Stimulated activated memory B cell treated with anti-CD40 and anti-IgM and Interleukin-4, amounts not matched to agents 10 μg/mL and 1 μg/mL and 100 μg/mL, for 72 hours (primary cell): ENCODE measurements at regions not wholly inside any gene's neighbourhood (a gene's known extent, or its start where the extent isn't known, plus 50 kb on each side); places are given as distances from the start of the nearest gene placed in this dataset.
"Not testable (repeated sequence)": the region's sequence is repeated elsewhere in the genome, so short reads cannot be mapped to it uniquely, and the experiment has no call there.

Source experiments
- ATAC-seq: fragments of 150-1000 bp; cut with Tn5 transposase; 2 replicates; pipeline ENCODE4 v1.10.0; 2021
- H3K27ac Mint-ChIP-seq: one replicate; pipeline ENCODE4 v1.8.0; 2022; ENCODE audit warnings: mild to moderate bottlenecking, mixed read lengths
- H3K27me3 Mint-ChIP-seq: one replicate; pipeline ENCODE4 v1.8.0; 2022; ENCODE audit warnings: mixed read lengths
- H3K36me3 Mint-ChIP-seq: one replicate; pipeline ENCODE4 v1.8.0; 2022; ENCODE audit warnings: mixed read lengths
- H3K4me1 Mint-ChIP-seq: one replicate; pipeline ENCODE4 v1.8.0; 2022; ENCODE audit warnings: mixed read lengths
- H3K4me3 Mint-ChIP-seq: one replicate; pipeline ENCODE4 v1.8.0; 2022; ENCODE audit warnings: mild to moderate bottlenecking, moderate library complexity, mixed read lengths
- H3K9me3 Mint-ChIP-seq: one replicate; pipeline ENCODE4 v1.8.0; 2022; ENCODE audit warnings: mixed read lengths

DNA sequence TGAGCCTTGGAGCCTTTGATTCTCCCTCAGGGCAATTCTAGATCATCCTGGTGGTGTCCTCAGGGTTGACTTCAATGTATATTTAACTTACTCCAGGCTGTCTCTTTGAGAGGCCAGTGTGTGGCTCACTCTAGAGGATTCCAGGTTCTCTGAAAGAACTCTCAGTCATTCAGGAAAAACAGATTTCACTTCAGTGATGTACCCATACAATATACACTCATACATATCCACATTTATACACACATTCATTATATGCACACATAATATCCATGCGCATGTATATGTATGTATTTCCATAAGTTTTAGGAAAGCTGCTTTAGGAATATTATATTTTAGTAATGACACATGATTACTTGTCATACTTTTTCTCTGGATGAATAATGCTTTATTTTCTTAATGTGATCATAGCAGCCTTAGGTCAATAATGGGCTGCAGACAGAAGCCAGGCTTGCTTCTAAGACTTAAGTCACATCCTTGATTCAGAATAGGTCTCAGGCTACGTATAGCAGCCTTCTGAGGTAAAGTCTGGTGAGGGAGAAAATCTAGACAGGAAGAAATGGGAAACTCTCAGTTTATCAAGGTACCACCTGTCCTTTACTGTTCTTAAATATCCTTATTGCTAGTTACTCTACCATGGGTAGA, 397.0 kb downstream of the GPAT3 start:
- Mint-ChIP-seq H3K4me3 (no peak overlapping the region), H3K9me3 (peaks cover 2% of the 10 kb centered on the region), H3K27ac (no peak overlapping the region), H3K36me3 (no peaks in the 10 kb centered on the region), H3K27me3 (no peaks in the 10 kb centered on the region), H3K4me1 (no peaks in the 10 kb centered on the region)
- no peak for ATAC-seq

GRCh38 chr4:83931659-83932438, 395.9 kb downstream of the GPAT3 start:
- H3K27me3 Mint-ChIP-seq, result no peaks in the 10 kb centered on the region
- no peak overlapping the region for H3K4me3 Mint-ChIP-seq
- ATAC-seq, result no peak
- no peak overlapping the region for H3K27ac Mint-ChIP-seq
- H3K36me3 Mint-ChIP-seq, result no peaks in the 10 kb centered on the region
- no peaks in the 10 kb centered on the region for H3K4me1 Mint-ChIP-seq
- peaks cover 2% of the 10 kb centered on the region for H3K9me3 Mint-ChIP-seq

- no peak overlapping the region for H3K27ac Mint-ChIP-seq
- ATAC-seq, result no peak
- no peaks in the 10 kb centered on the region for H3K9me3 Mint-ChIP-seq
- H3K4me1 Mint-ChIP-seq, result no peaks in the 10 kb centered on the region
- no peaks in the 10 kb centered on the region for H3K27me3 Mint-ChIP-seq
- H3K4me3 Mint-ChIP-seq, result no peak overlapping the region
- H3K36me3 Mint-ChIP-seq, result no peaks in the 10 kb centered on the region
Measured at GRCh38 chr4:83929550-83929949, 393.6 kb downstream of the GPAT3 start.

GRCh38 chr4:83926950-83927349, 391.0 kb downstream of the GPAT3 start:
- Mint-ChIP-seq H3K9me3 (no peaks in the 10 kb centered on the region), H3K4me3 (no peak overlapping the region), H3K4me1 (no peaks in the 10 kb centered on the region), H3K36me3 (no peaks in the 10 kb centered on the region), H3K27me3 (no peaks in the 10 kb centered on the region), H3K27ac (no peak overlapping the region)
- ATAC-seq, result no peak

- no peak overlapping the region for H3K27ac Mint-ChIP-seq
- H3K4me3 Mint-ChIP-seq, result no peak overlapping the region
- no peak for ATAC-seq
- H3K9me3 Mint-ChIP-seq, result no peaks in the 10 kb centered on the region
- no peaks in the 10 kb centered on the region for H3K36me3 Mint-ChIP-seq
- H3K4me1 Mint-ChIP-seq, result no peaks in the 10 kb centered on the region
- no peaks in the 10 kb centered on the region for H3K27me3 Mint-ChIP-seq
Measured at GRCh38 chr4:83923341-83923740, 387.4 kb downstream of the GPAT3 start.

DNA sequence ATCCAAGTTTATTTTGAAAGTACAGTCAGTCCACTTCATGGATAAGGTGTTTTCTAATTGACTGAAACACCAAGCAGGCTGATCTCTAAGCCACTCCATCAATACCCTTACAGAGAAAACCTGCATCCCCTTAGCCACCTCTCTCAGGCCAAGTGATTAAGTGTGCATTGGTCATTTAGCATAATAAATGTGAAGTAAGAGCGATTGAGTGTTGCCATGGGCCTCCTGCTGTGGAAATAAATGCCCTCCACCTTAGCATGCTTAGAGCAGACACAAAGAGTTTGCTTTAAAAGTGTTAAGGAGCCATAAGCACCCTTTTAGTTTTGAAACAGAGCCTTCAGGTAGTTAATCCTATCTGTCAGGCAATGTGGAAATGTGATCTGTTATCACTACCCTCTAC, 386.5 kb downstream of the GPAT3 start:
- no peaks in the 10 kb centered on the region for H3K4me1 Mint-ChIP-seq
- H3K27me3 Mint-ChIP-seq, result no peaks in the 10 kb centered on the region
- H3K9me3 Mint-ChIP-seq, result no peaks in the 10 kb centered on the region
- ATAC-seq, result no peak
- no peaks in the 10 kb centered on the region for H3K36me3 Mint-ChIP-seq
- H3K27ac Mint-ChIP-seq, result no peak overlapping the region
- no peak overlapping the region for H3K4me3 Mint-ChIP-seq

- no peaks in the 10 kb centered on the region for H3K27me3 Mint-ChIP-seq
- ATAC-seq, result no peak
- H3K36me3 Mint-ChIP-seq, result no peaks in the 10 kb centered on the region
- H3K27ac Mint-ChIP-seq, result no peak overlapping the region
- H3K4me1 Mint-ChIP-seq, result no peaks in the 10 kb centered on the region
- no peaks in the 10 kb centered on the region for H3K9me3 Mint-ChIP-seq
- H3K4me3 Mint-ChIP-seq, result no peak overlapping the region
Measured at GRCh38 chr4:83921124-83921523, 385.2 kb downstream of the GPAT3 start.

GRCh38 chr4:83920375-83920774, 384.5 kb downstream of the GPAT3 start:
- H3K36me3 Mint-ChIP-seq, result no peaks in the 10 kb centered on the region
- no peaks in the 10 kb centered on the region for H3K4me1 Mint-ChIP-seq
- ATAC-seq, result no peak
- no peaks in the 10 kb centered on the region for H3K27me3 Mint-ChIP-seq
- no peaks in the 10 kb centered on the region for H3K9me3 Mint-ChIP-seq
- H3K27ac Mint-ChIP-seq, result no peak overlapping the region
- no peak overlapping the region for H3K4me3 Mint-ChIP-seq

DNA sequence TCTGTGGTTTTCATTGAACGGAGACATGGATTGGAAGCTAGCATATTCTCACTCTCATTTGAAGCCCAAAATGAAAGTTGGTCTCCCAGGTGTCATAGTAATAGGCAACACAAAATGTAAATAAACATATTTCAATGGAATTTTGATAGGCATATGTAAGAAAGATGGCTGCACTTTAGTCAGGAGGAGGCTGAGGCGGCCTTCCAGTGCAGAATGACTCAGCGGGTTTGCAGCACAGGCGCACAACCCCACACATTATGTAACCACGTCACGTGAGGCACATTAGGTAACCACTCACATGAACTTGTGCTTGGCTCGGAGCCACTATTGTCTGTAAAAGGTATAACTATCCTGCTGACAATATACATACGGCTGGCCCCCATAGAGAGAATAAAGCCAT, 381.7 kb downstream of the GPAT3 start:
- ATAC-seq, result no peak
- H3K27ac Mint-ChIP-seq, result no peak overlapping the region
- H3K4me1 Mint-ChIP-seq, result no peaks in the 10 kb centered on the region
- no peaks in the 10 kb centered on the region for H3K9me3 Mint-ChIP-seq
- no peak overlapping the region for H3K4me3 Mint-ChIP-seq
- H3K36me3 Mint-ChIP-seq, result no peaks in the 10 kb centered on the region
- no peaks in the 10 kb centered on the region for H3K27me3 Mint-ChIP-seq

GRCh38 chr4:83910693-83911092, 374.8 kb downstream of the GPAT3 start:
- H3K4me3 Mint-ChIP-seq, result no peak overlapping the region
- H3K36me3 Mint-ChIP-seq, result no peaks in the 10 kb centered on the region
- no peaks in the 10 kb centered on the region for H3K4me1 Mint-ChIP-seq
- ATAC-seq, result no peak
- no peak overlapping the region for H3K27ac Mint-ChIP-seq
- no peaks in the 10 kb centered on the region for H3K27me3 Mint-ChIP-seq
- no peaks in the 10 kb centered on the region for H3K9me3 Mint-ChIP-seq

GRCh38 chr4:83906561-83906960, 370.7 kb downstream of the GPAT3 start:
- no peak for ATAC-seq
- Mint-ChIP-seq H3K27me3 (no peaks in the 10 kb centered on the region), H3K4me3 (no peak overlapping the region), H3K36me3 (no peaks in the 10 kb centered on the region), H3K9me3 (no peaks in the 10 kb centered on the region), H3K27ac (no peak overlapping the region), H3K4me1 (no peaks in the 10 kb centered on the region)

- no peaks in the 10 kb centered on the region for H3K4me1 Mint-ChIP-seq
- no peak for ATAC-seq
- no peaks in the 10 kb centered on the region for H3K36me3 Mint-ChIP-seq
- no peak overlapping the region for H3K4me3 Mint-ChIP-seq
- no peak overlapping the region for H3K27ac Mint-ChIP-seq
- H3K9me3 Mint-ChIP-seq, result no peaks in the 10 kb centered on the region
- no peaks in the 10 kb centered on the region for H3K27me3 Mint-ChIP-seq
Measured at GRCh38 chr4:83905952-83906351, 370.0 kb downstream of the GPAT3 start.

DNA sequence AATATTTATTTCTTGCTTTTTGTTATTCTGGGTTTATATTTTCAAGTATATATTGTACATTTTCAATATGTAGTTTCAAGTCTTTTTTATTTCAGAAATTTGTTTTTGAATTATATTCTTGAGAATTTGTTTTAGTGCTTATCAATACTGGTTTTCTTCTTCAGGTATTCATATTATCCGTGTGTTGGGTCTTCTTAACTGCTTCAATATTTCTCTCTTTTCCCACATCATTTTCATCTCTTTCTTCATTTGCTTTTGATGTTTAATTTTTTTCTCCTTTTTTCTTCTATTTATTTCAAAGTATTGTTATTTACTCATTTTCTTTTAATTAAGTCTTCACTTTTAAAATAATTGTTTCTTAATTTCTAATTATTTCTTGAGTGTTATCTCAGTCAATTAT, 367.8 kb downstream of the GPAT3 start:
- not testable (repeated sequence) for H3K27me3 Mint-ChIP-seq, H3K4me3 Mint-ChIP-seq, H3K9me3 Mint-ChIP-seq, H3K4me1 Mint-ChIP-seq, H3K27ac Mint-ChIP-seq, ATAC-seq, H3K36me3 Mint-ChIP-seq

DNA sequence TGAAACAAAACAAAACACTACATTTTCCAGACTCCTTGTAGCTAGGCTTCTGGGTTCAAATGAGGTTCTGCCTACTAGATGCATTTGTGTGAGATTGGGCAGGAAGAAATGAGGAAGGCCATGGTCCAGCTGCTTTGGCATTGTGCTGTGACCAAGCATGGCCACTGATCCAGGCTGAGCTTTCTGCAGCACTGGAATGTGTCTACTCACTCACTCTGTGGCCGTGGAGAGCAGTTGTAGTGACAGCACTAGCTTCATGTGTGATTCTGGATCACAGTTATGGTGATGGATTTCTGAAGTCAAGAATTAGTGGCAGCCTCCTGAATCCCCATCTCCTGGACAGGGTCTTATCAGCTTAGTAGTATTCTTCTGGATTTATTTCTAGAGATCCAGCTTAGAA, 358.9 kb downstream of the GPAT3 start:
- H3K4me3 Mint-ChIP-seq, result no peak overlapping the region
- peaks cover 10% of the 10 kb centered on the region for H3K9me3 Mint-ChIP-seq
- H3K27me3 Mint-ChIP-seq, result peaks cover 17% of the 10 kb centered on the region
- H3K27ac Mint-ChIP-seq, result no peak overlapping the region
- no peaks in the 10 kb centered on the region for H3K4me1 Mint-ChIP-seq
- H3K36me3 Mint-ChIP-seq, result no peaks in the 10 kb centered on the region
- ATAC-seq, result no peak

DNA sequence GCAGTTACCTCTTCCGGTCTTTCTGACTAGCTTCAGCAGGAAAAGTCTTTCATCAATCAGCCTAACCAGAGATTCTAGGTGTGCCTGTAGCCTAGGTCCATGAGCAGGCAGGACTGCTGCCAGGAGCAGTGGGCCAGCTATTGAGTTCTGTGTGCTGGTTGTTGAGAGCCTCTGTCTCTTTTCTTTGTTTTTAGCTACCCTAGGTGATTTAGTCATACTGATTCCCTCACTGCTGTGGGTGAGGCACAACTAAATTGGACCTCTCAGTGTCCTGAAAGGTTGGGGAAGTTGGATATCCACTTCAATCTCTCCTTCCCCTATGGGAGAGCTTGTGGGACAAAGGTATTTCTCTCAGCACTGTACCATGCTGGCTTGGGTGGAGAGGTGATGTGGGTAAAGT, 354.9 kb downstream of the GPAT3 start:
- no peak for ATAC-seq
- Mint-ChIP-seq H3K36me3 (no peaks in the 10 kb centered on the region), H3K9me3 (peaks cover 10% of the 10 kb centered on the region), H3K4me1 (no peaks in the 10 kb centered on the region), H3K4me3 (no peak overlapping the region), H3K27ac (no peak overlapping the region), H3K27me3 (peaks cover 18% of the 10 kb centered on the region)

GRCh38 chr4:83890231-83890630, 354.3 kb downstream of the GPAT3 start:
- no peak overlapping the region for H3K27ac Mint-ChIP-seq
- peaks cover 7% of the 10 kb centered on the region for H3K9me3 Mint-ChIP-seq
- no peak overlapping the region for H3K4me3 Mint-ChIP-seq
- H3K27me3 Mint-ChIP-seq, result peaks cover 18% of the 10 kb centered on the region
- ATAC-seq, result no peak
- H3K36me3 Mint-ChIP-seq, result no peaks in the 10 kb centered on the region
- no peaks in the 10 kb centered on the region for H3K4me1 Mint-ChIP-seq
